ENCODE measurements at regions not wholly inside any gene's neighbourhood (a gene's known extent, or its start where the extent isn't known, plus 50 kb on each side); places are given as distances from the start of the nearest gene placed in this dataset.
A peak's percentile ranks its signal among the peaks of the same experiment; 100 is the strongest.
"Not testable (repeated sequence)": the region's sequence is repeated elsewhere in the genome, so short reads cannot be mapped to it uniquely, and the experiment has no call there.

- DNase-seq = no peak
Measured at GRCh38 chr21:31530897-31531705, 128.4 kb upstream of the SOD1 start.

- DNase-seq = no peak
Measured at GRCh38 chr21:31530364-31530763, 129.1 kb upstream of the SOD1 start.

GRCh38 chr21:31529406-31529805 is 130.1 kb upstream of the SOD1 start:
- DNase-seq = no peak

GRCh38 chr21:31526040-31526439 is 133.5 kb upstream of the SOD1 start:
- DNase-seq = no peak

GRCh38 chr21:31524140-31524539 is 135.4 kb upstream of the SOD1 start:
- no peak for DNase-seq

GRCh38 chr21:31521515-31521914 is 138.0 kb upstream of the SOD1 start:
- DNase-seq = no peak

- no peak for DNase-seq
Measured at GRCh38 chr21:31520561-31521098, 138.9 kb upstream of the SOD1 start.

GRCh38 chr21:31518580-31518979 is 140.9 kb upstream of the SOD1 start:
- no peak for DNase-seq

GRCh38 chr21:31517664-31518414 is 141.7 kb upstream of the SOD1 start:
- no peak for DNase-seq

GRCh38 chr21:31515253-31515652 is 144.2 kb upstream of the SOD1 start:
- DNase-seq = no peak

- no peak for DNase-seq
Measured at GRCh38 chr21:31514598-31514997, 144.9 kb upstream of the SOD1 start.

- DNase-seq = not testable (repeated sequence)
Measured at GRCh38 chr21:31513541-31513940, 146.0 kb upstream of the SOD1 start.

- not testable (repeated sequence) for DNase-seq
Measured at GRCh38 chr21:31511999-31512398, 147.5 kb upstream of the SOD1 start.

GRCh38 chr21:31511258-31511657 is 148.2 kb upstream of the SOD1 start:
- DNase-seq = no peak

- peak; percentile 27 for DNase-seq
Measured at GRCh38 chr21:31509194-31510017, 150.1 kb upstream of the SOD1 start.

GRCh38 chr21:31505975-31506374 is 153.5 kb upstream of the SOD1 start:
- no peak for DNase-seq

GRCh38 chr21:31503939-31504338 is 155.6 kb upstream of the SOD1 start:
- DNase-seq = no peak

GRCh38 chr21:31503467-31503866 is 156.0 kb upstream of the SOD1 start:
- DNase-seq = no peak

GRCh38 chr21:31502537-31503143 is 156.9 kb upstream of the SOD1 start:
- no peak for DNase-seq

GRCh38 chr21:31501926-31502325 is 157.6 kb upstream of the SOD1 start:
- DNase-seq = no peak

- DNase-seq = no peak
Measured at GRCh38 chr21:31500982-31501381, 156.9 kb upstream of the TIAM1 start.

- no peak for DNase-seq
Measured at GRCh38 chr21:31500071-31500470, 156.0 kb upstream of the TIAM1 start.

- no peak for DNase-seq
Measured at GRCh38 chr21:31498985-31499384, 154.9 kb upstream of the TIAM1 start.

All from effector CD8-positive, alpha-beta T cell (primary cell).